Islet of Langerhans (tissue), 1 donor: ENCODE measurements at regions not wholly inside any gene's neighbourhood (a gene's known extent, or its start where the extent isn't known, plus 50 kb on each side); places are given as distances from the start of the nearest gene placed in this dataset.
"Not testable (repeated sequence)": the region's sequence is repeated elsewhere in the genome, so short reads cannot be mapped to it uniquely, and the experiment has no call there.

Experiments
- FAIRE-seq: peaks from one replicate; lab custom pipeline; 2011; peaks lifted over from hg19 to GRCh38; lab: Jason Lieb, UNC

DNA sequence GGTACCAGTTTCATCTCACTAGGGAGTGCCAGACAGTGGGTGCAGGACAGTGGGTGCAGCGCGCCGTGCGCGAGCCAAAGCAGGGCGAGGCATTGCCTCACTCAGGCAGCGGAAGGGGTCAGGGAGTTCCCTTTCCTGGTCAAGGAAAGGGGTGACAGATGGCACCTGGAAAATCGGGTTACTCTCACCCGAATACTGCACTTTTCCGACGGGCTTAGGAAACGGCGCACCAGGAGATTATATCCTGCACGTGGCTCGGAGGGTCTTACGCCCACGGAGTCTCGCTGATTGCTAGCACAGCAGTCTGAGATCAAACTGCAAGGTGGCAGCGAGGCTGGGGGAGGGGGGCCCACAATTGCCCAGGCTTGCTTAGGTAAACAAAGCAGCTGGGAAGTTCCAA, 152.0 kb upstream of the PCDH11X start:
- FAIRE-seq = not testable (repeated sequence)

DNA sequence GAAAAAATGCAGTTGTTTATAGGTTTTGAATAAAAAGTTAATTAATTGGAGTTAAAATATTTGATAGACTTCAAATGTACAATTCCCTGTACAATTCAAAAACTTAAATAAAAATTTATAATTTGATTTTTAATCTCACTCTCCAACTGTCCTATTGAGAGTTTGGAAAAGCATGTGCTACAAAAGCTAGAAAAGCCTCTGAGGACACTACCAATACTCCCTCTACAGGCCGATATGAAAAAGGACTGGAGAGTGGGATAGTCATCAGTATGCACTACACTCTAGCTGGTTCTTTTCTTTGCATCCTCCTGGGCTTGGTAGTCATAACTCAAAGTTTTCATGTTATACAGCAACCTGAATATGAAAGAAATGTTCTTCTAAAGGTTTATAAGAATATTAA, 139.9 kb upstream of the PCDH11X start:
- FAIRE-seq = peak; percentile 9
